ENCODE measurements at regions not wholly inside any gene's neighbourhood (a gene's known extent, or its start where the extent isn't known, plus 50 kb on each side); places are given as distances from the start of the nearest gene placed in this dataset.

DNA sequence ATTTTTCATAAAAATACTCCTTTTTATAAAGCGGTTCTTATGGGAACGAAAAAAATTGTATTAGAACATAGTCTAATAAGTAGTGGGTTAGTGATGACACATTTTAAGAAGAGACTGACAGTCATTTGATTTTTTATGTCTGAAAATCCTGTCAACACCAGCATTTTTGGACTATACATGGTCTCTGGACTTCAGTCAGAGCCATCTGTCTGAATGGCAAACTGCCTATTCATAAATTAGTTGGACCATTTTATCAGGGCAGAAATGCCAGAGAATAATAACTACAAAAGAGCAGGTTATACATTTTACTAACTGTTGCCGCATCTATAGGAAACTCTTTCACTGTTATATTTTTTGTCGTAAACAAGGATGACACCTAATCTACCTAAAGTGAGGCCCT is 437.6 kb downstream of the ZNF804A start:
- TF ChIP-seq CTCF (IDR thresholded peaks at IDR 0.05) (no peak), POLR2A (IDR thresholded peaks at IDR 0.05) (no peak)
